SU-DHL-6 (cell line): ENCODE measurements at regions not wholly inside any gene's neighbourhood (a gene's known extent, or its start where the extent isn't known, plus 50 kb on each side); places are given as distances from the start of the nearest gene placed in this dataset.

Source experiments
- H2AFZ ChIP-seq: fragments of 200-600 bp; sonication (generic); 2 replicates; pipeline ENCODE4 v1.6.1; 2014; ENCODE audit warnings: low read depth, mild to moderate bottlenecking, moderate library complexity, mixed read lengths, antibody characterized with exemption, low read length; ENCODE audit not compliant: severe bottlenecking
- H3F3A ChIP-seq: fragments of 200-600 bp; shearing (Covaris generic); 2 replicates; pipeline ENCODE4 v1.6.0; 2016; ENCODE audit warnings: antibody characterized with exemption, mild to moderate bottlenecking; ENCODE audit not compliant: insufficient read depth
- H3K27ac ChIP-seq: fragments of 200-600 bp; sonication (generic); 2 replicates; pipeline ENCODE4 v1.5.1; 2016; ENCODE audit warnings: low read depth, mild to moderate bottlenecking, low read length, moderate library complexity, mixed read lengths
- H3K27me3 ChIP-seq: fragments of 200-600 bp; sonication (generic), shearing (Covaris generic); 2 replicates; pipeline ENCODE4 v1.6.0; 2014; ENCODE audit warnings: mild to moderate bottlenecking, low read length
- H3K36me3 ChIP-seq: fragments of 200-600 bp; sonication (generic); 2 replicates; pipeline ENCODE4 v1.6.1; 2014; ENCODE audit warnings: mild to moderate bottlenecking, low read length, mixed read lengths
- H3K4me2 ChIP-seq: fragments of 300-600, 200-600 bp; shearing (Covaris generic), sonication (generic); 2 replicates; pipeline ENCODE4 v1.6.0; 2014; ENCODE audit warnings: low read length, low read depth, mild to moderate bottlenecking; ENCODE audit not compliant: poor library complexity, severe bottlenecking
- H3K4me3 ChIP-seq: fragments of 200-600 bp; sonication (generic); 2 replicates; pipeline ENCODE4 v1.5.1; 2014; ENCODE audit warnings: antibody characterized with exemption, low read length, mild to moderate bottlenecking, mixed read lengths; ENCODE audit not compliant: insufficient read depth, poor library complexity, severe bottlenecking
- H3K79me2 ChIP-seq: fragments of 200-600 bp; sonication (generic); 2 replicates; pipeline ENCODE4 v1.6.1; 2014; ENCODE audit warnings: mild to moderate bottlenecking, low read length, moderate library complexity; ENCODE audit not compliant: insufficient read depth
- H3K9ac ChIP-seq: fragments of 200-600 bp; sonication (generic); 2 replicates; pipeline ENCODE4 v1.7.0; 2014; ENCODE audit warnings: mild to moderate bottlenecking, low read length
- H3K9me2 ChIP-seq: fragments of 200-600 bp; sonication (generic); replicated peaks from 2 replicates; pipeline ENCODE4 v1.6.1; 2014; ENCODE audit warnings: low read length; ENCODE audit not compliant: insufficient read depth
- H3K9me3 ChIP-seq: fragments of 200-600 bp; sonication (generic); 2 replicates; pipeline ENCODE4 v1.6.1; 2014; ENCODE audit warnings: low read length, mixed read lengths; ENCODE audit not compliant: insufficient read depth
- H4K20me1 ChIP-seq: fragments of 200-600 bp; sonication (generic); 2 replicates; pipeline ENCODE4 v1.6.1; 2014; ENCODE audit warnings: low read depth, mild to moderate bottlenecking, antibody characterized with exemption, low read length, moderate library complexity, mixed read lengths
- CTCF ChIP-seq: fragments of 200-600 bp; sonication (generic); IDR thresholded peaks from one replicate; pipeline ENCODE4 v1.5.1; 2017; ENCODE audit warnings: antibody characterized with exemption, mild to moderate bottlenecking, low read length, moderate library complexity; ENCODE audit not compliant: insufficient read depth, poor library complexity, severe bottlenecking
- EZH2phosphoT487 ChIP-seq: fragments of 200-600 bp; sonication (generic), shearing (Covaris generic); conservative IDR thresholded peaks from 2 replicates; pipeline ENCODE4 v1.6.1; 2018; ENCODE audit warnings: mild to moderate bottlenecking, antibody characterized with exemption, low read length, moderate library complexity, mixed read lengths

GRCh38 chr18:27355308-27355707 is 170.2 kb upstream of the CHST9 start:
- Histone ChIP-seq H3K9me2 (no peaks in the 10 kb centered on the region), H3F3A (no peaks in the 10 kb centered on the region), H3K27ac (no peak overlapping the region), H3K79me2 (no peaks in the 10 kb centered on the region), H4K20me1 (no peaks in the 10 kb centered on the region), H2AFZ (no peak overlapping the region), H3K36me3 (no peaks in the 10 kb centered on the region), H3K9me3 (no peaks in the 10 kb centered on the region), H3K9ac (no peak overlapping the region), H3K4me2 (no peak overlapping the region), H3K4me3 (no peak overlapping the region), H3K27me3 (0 out of 2 replicates have a peak, but pooled peaks cover 4% of the 10 kb centered on the region)
- TF ChIP-seq EZH2phosphoT487: no peak
- no peak for TF ChIP-seq CTCF

GRCh38 chr18:27353273-27353672 is 168.2 kb upstream of the CHST9 start:
- Histone ChIP-seq H3K4me2 (no peak overlapping the region), H3K27ac (no peak overlapping the region), H3K9me3 (no peaks in the 10 kb centered on the region), H3K79me2 (no peaks in the 10 kb centered on the region), H3K9ac (no peak overlapping the region), H2AFZ (no peak overlapping the region), H3K36me3 (no peaks in the 10 kb centered on the region), H3K4me3 (no peak overlapping the region), H3F3A (no peaks in the 10 kb centered on the region), H3K9me2 (no peaks in the 10 kb centered on the region), H4K20me1 (no peaks in the 10 kb centered on the region), H3K27me3 (0 out of 2 replicates have a peak, but pooled peaks cover 4% of the 10 kb centered on the region)
- TF ChIP-seq CTCF (no peak), EZH2phosphoT487 (no peak)

GRCh38 chr18:27349284-27349882 is 164.3 kb upstream of the CHST9 start:
- TF ChIP-seq EZH2phosphoT487: no peak
- no peak for TF ChIP-seq CTCF
- no peaks in the 10 kb centered on the region for H3F3A ChIP-seq
- no peaks in the 10 kb centered on the region for H3K9me3 ChIP-seq
- H3K4me2 ChIP-seq: no peak overlapping the region
- H3K4me3 ChIP-seq: no peak overlapping the region
- no peak overlapping the region for H2AFZ ChIP-seq
- H3K27me3 ChIP-seq: 0 out of 2 replicates have a peak, but pooled peaks cover 6% of the 10 kb centered on the region
- H3K27ac ChIP-seq: no peak overlapping the region
- H3K9me2 ChIP-seq: no peaks in the 10 kb centered on the region
- H3K9ac ChIP-seq: no peak overlapping the region
- H4K20me1 ChIP-seq: no peaks in the 10 kb centered on the region
- no peaks in the 10 kb centered on the region for H3K79me2 ChIP-seq
- H3K36me3 ChIP-seq: no peaks in the 10 kb centered on the region
